Astrocyte of the cerebellum (primary cell): ENCODE measurements at regions not wholly inside any gene's neighbourhood (a gene's known extent, or its start where the extent isn't known, plus 50 kb on each side); places are given as distances from the start of the nearest gene placed in this dataset.

Experiments
- DNase-seq: peaks from one replicate; pipeline ENCODE4 v3.0.0-alpha.2; 2011; ENCODE audit warnings: low read depth
- H3K4me3 ChIP-seq: 2 replicates; pipeline ENCODE4 v1.5.1; 2011; ENCODE audit warnings: mild to moderate bottlenecking, low read depth, low read length, moderate library complexity
- in situ Hi-C: cut with HindIII; loops from 2 replicates; pipeline ENCODE4 v1.10.0; 2017; ENCODE audit warnings: low sequenced_read_pairs
- TF ChIP-seq, protein P1 (sequence below): IDR thresholded peaks from 2 replicates; pipeline ENCODE4 v1.5.1; 2012; ENCODE audit warnings: low read length, low read depth, moderate library complexity, mild to moderate bottlenecking; ENCODE audit errors: missing control alignments

GRCh38 chr5:159400476-159400875, 70.2 kb upstream of the IL12B start:
- H3K4me3 ChIP-seq, result no peak overlapping the region
- DNase-seq, result no peak
- TF ChIP-seq, protein P1, sequence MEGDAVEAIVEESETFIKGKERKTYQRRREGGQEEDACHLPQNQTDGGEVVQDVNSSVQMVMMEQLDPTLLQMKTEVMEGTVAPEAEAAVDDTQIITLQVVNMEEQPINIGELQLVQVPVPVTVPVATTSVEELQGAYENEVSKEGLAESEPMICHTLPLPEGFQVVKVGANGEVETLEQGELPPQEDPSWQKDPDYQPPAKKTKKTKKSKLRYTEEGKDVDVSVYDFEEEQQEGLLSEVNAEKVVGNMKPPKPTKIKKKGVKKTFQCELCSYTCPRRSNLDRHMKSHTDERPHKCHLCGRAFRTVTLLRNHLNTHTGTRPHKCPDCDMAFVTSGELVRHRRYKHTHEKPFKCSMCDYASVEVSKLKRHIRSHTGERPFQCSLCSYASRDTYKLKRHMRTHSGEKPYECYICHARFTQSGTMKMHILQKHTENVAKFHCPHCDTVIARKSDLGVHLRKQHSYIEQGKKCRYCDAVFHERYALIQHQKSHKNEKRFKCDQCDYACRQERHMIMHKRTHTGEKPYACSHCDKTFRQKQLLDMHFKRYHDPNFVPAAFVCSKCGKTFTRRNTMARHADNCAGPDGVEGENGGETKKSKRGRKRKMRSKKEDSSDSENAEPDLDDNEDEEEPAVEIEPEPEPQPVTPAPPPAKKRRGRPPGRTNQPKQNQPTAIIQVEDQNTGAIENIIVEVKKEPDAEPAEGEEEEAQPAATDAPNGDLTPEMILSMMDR, result no peak
- in situ Hi-C loops, result no loop called here

- TF ChIP-seq, protein P1, result no peak
- in situ Hi-C loops, result no loop called here
- DNase-seq, result no peak
- H3K4me3 ChIP-seq, result no peak overlapping the region
Measured at GRCh38 chr5:159402311-159402710, 72.0 kb upstream of the IL12B start.

DNA sequence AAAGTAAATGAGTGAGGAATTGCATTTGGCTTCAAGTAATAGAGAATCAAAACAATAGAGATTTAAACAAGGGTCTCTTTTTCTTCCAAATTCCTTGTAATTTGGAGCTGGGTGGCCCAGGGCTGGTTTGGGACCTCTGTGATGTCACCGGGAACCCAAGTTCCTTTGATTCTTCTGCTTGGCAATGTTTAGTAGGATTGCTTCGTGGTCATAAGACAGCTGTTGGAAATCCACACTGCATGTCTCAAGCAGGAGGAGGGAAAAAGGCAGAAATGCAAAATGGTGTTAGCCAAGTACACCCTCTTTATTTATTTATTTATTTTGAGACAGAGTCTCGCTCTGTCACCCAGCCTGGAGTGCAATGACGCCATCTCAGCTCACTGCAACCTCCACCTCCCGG, 72.6 kb upstream of the IL12B start:
- in situ Hi-C loops, result no loop called here
- H3K4me3 ChIP-seq, result no peak overlapping the region
- DNase-seq, result no peak
- TF ChIP-seq, protein P1, result no peak

DNA sequence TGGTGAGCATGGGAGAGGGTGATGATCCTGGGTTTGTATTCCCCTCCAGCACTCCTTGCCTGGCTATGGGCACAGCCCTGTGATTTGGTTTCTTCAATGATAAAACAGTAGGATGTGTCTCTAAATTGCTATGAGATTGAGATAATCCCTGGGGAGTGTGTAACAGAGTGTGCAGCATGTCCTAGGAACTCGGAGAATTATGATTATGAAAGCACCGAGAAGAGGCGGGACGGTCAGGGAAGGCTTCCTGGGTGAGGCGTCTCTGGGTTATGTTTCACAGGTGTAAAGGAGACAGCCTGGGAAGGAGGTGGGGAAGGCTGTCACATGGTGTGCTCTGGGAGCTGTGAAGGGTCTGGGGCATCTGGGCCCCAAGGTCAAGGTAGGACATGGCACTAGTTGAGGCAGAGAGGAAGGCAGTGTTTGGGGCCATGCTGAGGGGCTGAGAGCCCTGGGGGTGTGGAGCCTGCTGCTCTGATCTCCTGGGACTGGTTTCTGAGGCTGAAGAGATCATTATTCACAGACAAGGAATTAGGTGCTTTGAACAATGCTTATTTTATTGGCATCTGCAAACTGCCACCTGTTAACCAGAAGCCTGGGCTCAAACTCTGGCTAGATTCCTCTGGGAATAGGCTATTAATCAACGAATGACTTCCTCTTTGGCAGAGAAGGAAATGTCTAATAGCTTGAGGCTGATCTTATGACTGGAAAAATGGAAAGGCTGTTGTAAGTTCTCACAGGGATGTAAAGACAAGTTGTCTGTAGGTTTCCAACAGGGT, 73.8 kb upstream of the IL12B start:
- in situ Hi-C loops, result no loop called here
- no peak overlapping the region for H3K4me3 ChIP-seq
- no peak for DNase-seq
- TF ChIP-seq, protein P1, result no peak

DNA sequence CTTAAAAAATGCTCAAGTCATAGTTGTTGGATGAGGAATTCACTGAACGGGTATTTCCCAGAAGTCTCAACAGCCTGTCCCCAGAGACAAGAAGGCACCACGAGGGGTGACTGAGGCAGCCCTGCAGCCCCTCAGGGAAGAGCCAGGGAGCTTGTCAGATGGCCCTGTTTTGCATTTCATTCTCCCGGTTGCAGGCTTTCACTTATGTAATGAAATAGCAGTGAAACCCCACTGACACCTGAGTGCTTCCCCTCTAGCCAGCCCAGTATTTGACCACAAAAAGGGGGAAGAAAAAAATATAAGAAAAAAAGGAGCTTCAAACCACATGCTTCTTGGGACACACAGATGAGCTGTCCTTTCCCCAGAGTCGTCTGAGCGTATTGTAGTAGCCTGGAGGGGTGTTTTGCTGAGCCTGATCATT, 75.3 kb upstream of the IL12B start:
- no peak overlapping the region for H3K4me3 ChIP-seq
- in situ Hi-C loops, result no loop called here
- no peak for DNase-seq
- TF ChIP-seq, protein P1, result no peak

DNA sequence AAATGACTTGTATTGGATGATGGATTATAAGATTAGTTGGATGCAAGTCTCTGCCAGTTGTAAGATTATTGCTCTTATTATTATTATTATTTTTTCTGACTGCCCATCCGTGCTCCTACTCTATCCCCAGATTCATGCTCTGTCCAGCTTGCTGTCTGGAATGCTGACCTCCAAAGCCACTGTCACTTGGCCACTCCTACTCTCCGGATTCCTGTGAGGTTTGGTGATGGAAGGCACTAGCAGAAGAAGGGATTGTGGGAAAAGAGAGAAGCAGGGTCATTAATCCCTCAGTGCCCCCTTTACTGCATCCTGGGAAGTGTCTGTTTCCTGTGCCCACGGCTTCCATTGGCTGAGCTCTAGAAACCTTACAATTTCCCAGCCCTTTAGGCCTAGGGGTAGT, 76.3 kb upstream of the IL12B start:
- H3K4me3 ChIP-seq, result no peak overlapping the region
- TF ChIP-seq, protein P1, result no peak
- in situ Hi-C loops, result no loop called here
- DNase-seq, result no peak
